ENCODE measurements at regions not wholly inside any gene's neighbourhood (a gene's known extent, or its start where the extent isn't known, plus 50 kb on each side); places are given as distances from the start of the nearest gene placed in this dataset.

GRCh38 chr3:135771760-135772159 lies 193.8 kb upstream of the PPP2R3A start:
- DNase-seq, result no peak
- Mint-ChIP-seq H3K27ac (no peak overlapping the region), H3K4me3 (no peak overlapping the region), H3K9me3 (no peaks in the 10 kb centered on the region), H3K27me3 (ENCODE audit: insufficient read depth) (peaks cover 5% of the 10 kb centered on the region), H3K4me1 (ENCODE audit: low read depth) (no peaks in the 10 kb centered on the region), H3K36me3 (ENCODE audit: low read depth) (no peaks in the 10 kb centered on the region)
- no peak for TF ChIP-seq CTCF (IDR thresholded peaks at IDR 0.05)

GRCh38 chr3:135779024-135779423 lies 186.5 kb upstream of the PPP2R3A start:
- Mint-ChIP-seq H3K27ac (no peak overlapping the region), H3K9me3 (no peaks in the 10 kb centered on the region), H3K4me3 (no peak overlapping the region), H3K4me1 (ENCODE audit: low read depth) (no peaks in the 10 kb centered on the region), H3K36me3 (ENCODE audit: low read depth) (no peaks in the 10 kb centered on the region), H3K27me3 (ENCODE audit: insufficient read depth) (peaks cover 1% of the 10 kb centered on the region)
- no peak for TF ChIP-seq CTCF (IDR thresholded peaks at IDR 0.05)
- no peak for DNase-seq

GRCh38 chr3:135779590-135780235 lies 185.8 kb upstream of the PPP2R3A start:
- Mint-ChIP-seq H3K27ac (no peak overlapping the region), H3K4me3 (no peak overlapping the region), H3K36me3 (ENCODE audit: low read depth) (no peaks in the 10 kb centered on the region), H3K4me1 (ENCODE audit: low read depth) (no peaks in the 10 kb centered on the region), H3K9me3 (no peaks in the 10 kb centered on the region), H3K27me3 (ENCODE audit: insufficient read depth) (peaks cover 1% of the 10 kb centered on the region)
- TF ChIP-seq CTCF (IDR thresholded peaks at IDR 0.05), result no peak
- DNase-seq, result no peak

GRCh38 chr3:135781026-135781815 lies 184.3 kb upstream of the PPP2R3A start:
- no peaks in the 10 kb centered on the region for H3K36me3 Mint-ChIP-seq (ENCODE audit: low read depth)
- TF ChIP-seq CTCF (IDR thresholded peaks at IDR 0.05), result no peak
- H3K27ac Mint-ChIP-seq, result no peak overlapping the region
- no peaks in the 10 kb centered on the region for H3K9me3 Mint-ChIP-seq
- peaks cover 1% of the 10 kb centered on the region for H3K27me3 Mint-ChIP-seq (ENCODE audit: insufficient read depth)
- DNase-seq, result no peak
- no peaks in the 10 kb centered on the region for H3K4me1 Mint-ChIP-seq (ENCODE audit: low read depth)
- no peak overlapping the region for H3K4me3 Mint-ChIP-seq

GRCh38 chr3:135784557-135784956 lies 181.0 kb upstream of the PPP2R3A start:
- Mint-ChIP-seq H3K4me3 (no peak overlapping the region), H3K27ac (no peak overlapping the region), H3K9me3 (no peaks in the 10 kb centered on the region), H3K4me1 (ENCODE audit: low read depth) (no peaks in the 10 kb centered on the region), H3K36me3 (ENCODE audit: low read depth) (no peaks in the 10 kb centered on the region), H3K27me3 (ENCODE audit: insufficient read depth) (peaks cover 2% of the 10 kb centered on the region)
- no peak for TF ChIP-seq CTCF (IDR thresholded peaks at IDR 0.05)
- no peak for DNase-seq
